ENCODE measurements at regions not wholly inside any gene's neighbourhood (a gene's known extent, or its start where the extent isn't known, plus 50 kb on each side); places are given as distances from the start of the nearest gene placed in this dataset.

- ATAC-seq (no peak), DNase-seq (ENCODE audit: low read depth, low spot score) (no peak)
- in situ Hi-C loops (cut with HindIII; ENCODE audit: low pct_unique_long_range_greater_than_20kb, low sequenced_read_pairs) = no loop called here
- H3K4me3 ChIP-seq (ENCODE audit: low read depth in 2 of 2, low read length in 2 of 2) = no peak overlapping the region
- no TSS peak for BruUV-seq (replicated peaks)
- H3K27ac ChIP-seq (ENCODE audit: low read length) = no peak overlapping the region
- ChIA-PET POLR2A (no interaction called here), CTCF (interaction anchor here (0.6 kb wide), 1 partner anchor 56 kb away, joined by 6 read pairs; no protein-coding TSS in a partner anchor)
- TF ChIP-seq TCF7L2 (IDR thresholded peaks at IDR 0.05; ENCODE audit: low read depth, low read length) (no peak), CTCF (IDR thresholded peaks at IDR 0.05) (no peak), SIN3A (IDR thresholded peaks at IDR 0.05; ENCODE audit: borderline replicate concordance, insufficient read depth, low read depth, low read length) (no peak), POLR2AphosphoS5 (IDR thresholded peaks at IDR 0.05; ENCODE audit: low read depth, low read length) (no peak)
- TF ChIP-seq, protein P1, sequence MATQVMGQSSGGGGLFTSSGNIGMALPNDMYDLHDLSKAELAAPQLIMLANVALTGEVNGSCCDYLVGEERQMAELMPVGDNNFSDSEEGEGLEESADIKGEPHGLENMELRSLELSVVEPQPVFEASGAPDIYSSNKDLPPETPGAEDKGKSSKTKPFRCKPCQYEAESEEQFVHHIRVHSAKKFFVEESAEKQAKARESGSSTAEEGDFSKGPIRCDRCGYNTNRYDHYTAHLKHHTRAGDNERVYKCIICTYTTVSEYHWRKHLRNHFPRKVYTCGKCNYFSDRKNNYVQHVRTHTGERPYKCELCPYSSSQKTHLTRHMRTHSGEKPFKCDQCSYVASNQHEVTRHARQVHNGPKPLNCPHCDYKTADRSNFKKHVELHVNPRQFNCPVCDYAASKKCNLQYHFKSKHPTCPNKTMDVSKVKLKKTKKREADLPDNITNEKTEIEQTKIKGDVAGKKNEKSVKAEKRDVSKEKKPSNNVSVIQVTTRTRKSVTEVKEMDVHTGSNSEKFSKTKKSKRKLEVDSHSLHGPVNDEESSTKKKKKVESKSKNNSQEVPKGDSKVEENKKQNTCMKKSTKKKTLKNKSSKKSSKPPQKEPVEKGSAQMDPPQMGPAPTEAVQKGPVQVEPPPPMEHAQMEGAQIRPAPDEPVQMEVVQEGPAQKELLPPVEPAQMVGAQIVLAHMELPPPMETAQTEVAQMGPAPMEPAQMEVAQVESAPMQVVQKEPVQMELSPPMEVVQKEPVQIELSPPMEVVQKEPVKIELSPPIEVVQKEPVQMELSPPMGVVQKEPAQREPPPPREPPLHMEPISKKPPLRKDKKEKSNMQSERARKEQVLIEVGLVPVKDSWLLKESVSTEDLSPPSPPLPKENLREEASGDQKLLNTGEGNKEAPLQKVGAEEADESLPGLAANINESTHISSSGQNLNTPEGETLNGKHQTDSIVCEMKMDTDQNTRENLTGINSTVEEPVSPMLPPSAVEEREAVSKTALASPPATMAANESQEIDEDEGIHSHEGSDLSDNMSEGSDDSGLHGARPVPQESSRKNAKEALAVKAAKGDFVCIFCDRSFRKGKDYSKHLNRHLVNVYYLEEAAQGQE (IDR thresholded peaks at IDR 0.05; ENCODE audit: insufficient read depth in 1 of 2, low read depth in 2 of 2, low read length in 1 of 2) = no peak
- H3K36me3 ChIP-seq (ENCODE audit: control insufficient read depth, insufficient read depth, low read length) = no peaks in the 10 kb centered on the region
- intact Hi-C loops (cut with micrococcal nuclease; ENCODE audit: unreplicated experiment) = no loop called here
- no peaks in the 10 kb centered on the region for H3K4me1 ChIP-seq (ENCODE audit: control insufficient read depth, insufficient read depth, low read length)
- H3K27me3 ChIP-seq (ENCODE audit: control insufficient read depth, insufficient read depth, low read length) = no peaks in the 10 kb centered on the region
- no peaks in the 10 kb centered on the region for H3K9me3 ChIP-seq (ENCODE audit: control insufficient read depth, insufficient read depth, low read depth, low read length)
Observed at GRCh38 chr22:19611590-19611989, 87.4 kb upstream of the CLDN5 start.

- POLR2A ChIA-PET = no interaction called here
Observed at GRCh38 chr22:19612866-19613572, 88.8 kb upstream of the CLDN5 start.

More at GRCh38 chr22:19612866-19613572, 88.8 kb upstream of the CLDN5 start:
- CTCF ChIA-PET = no interaction called here
- Histone ChIP-seq H3K4me3 (ENCODE audit: low read depth in 2 of 2, low read length in 2 of 2) (no peak overlapping the region), H3K4me1 (ENCODE audit: control insufficient read depth, insufficient read depth, low read length) (no peaks in the 10 kb centered on the region), H3K9me3 (ENCODE audit: control insufficient read depth, insufficient read depth, low read depth, low read length) (no peaks in the 10 kb centered on the region), H3K36me3 (ENCODE audit: control insufficient read depth, insufficient read depth, low read length) (no peaks in the 10 kb centered on the region), H3K27me3 (ENCODE audit: control insufficient read depth, insufficient read depth, low read length) (no peaks in the 10 kb centered on the region), H3K27ac (ENCODE audit: low read length) (no peak overlapping the region)
- intact Hi-C loops (cut with micrococcal nuclease; ENCODE audit: unreplicated experiment) (no loop called here), in situ Hi-C loops (cut with HindIII; ENCODE audit: low pct_unique_long_range_greater_than_20kb, low sequenced_read_pairs) (no loop called here)
- no peak for DNase-seq (ENCODE audit: low read depth, low spot score)
- no peak for ATAC-seq
- no TSS peak for BruUV-seq (replicated peaks)
- TF ChIP-seq CTCF (IDR thresholded peaks at IDR 0.05) (no peak), SIN3A (IDR thresholded peaks at IDR 0.05; ENCODE audit: borderline replicate concordance, insufficient read depth, low read depth, low read length) (no peak), TCF7L2 (IDR thresholded peaks at IDR 0.05; ENCODE audit: low read depth, low read length) (no peak), POLR2AphosphoS5 (IDR thresholded peaks at IDR 0.05; ENCODE audit: low read depth, low read length) (no peak)
- TF ChIP-seq, protein P1 (IDR thresholded peaks at IDR 0.05; ENCODE audit: insufficient read depth in 1 of 2, low read depth in 2 of 2, low read length in 1 of 2) = no peak

All from Panc1 (cell line).